AG04450 (cell line): ENCODE measurements at regions not wholly inside any gene's neighbourhood (a gene's known extent, or its start where the extent isn't known, plus 50 kb on each side); places are given as distances from the start of the nearest gene placed in this dataset.
"Not testable (repeated sequence)": the region's sequence is repeated elsewhere in the genome, so short reads cannot be mapped to it uniquely, and the experiment has no call there.

Experiments
- CTCF ChIA-PET: fragments of 300-600, 350-600 bp; formaldehyde crosslinking; extraction: SDS; loops from one replicate; lab custom pipeline; 2022; ENCODE audit warnings: antibody characterized with exemption, inconsistent platforms; lab: Charles Lee
- POLR2A ChIA-PET: fragments of 350-600 bp; formaldehyde crosslinking; extraction: SDS; loops from one replicate; lab custom pipeline; 2021; ENCODE audit warnings: antibody characterized with exemption, inconsistent platforms; lab: Yijun Ruan, JAX
- DNase-seq: peaks from one replicate; pipeline ENCODE4 v3.0.0-alpha.2; 2011; ENCODE audit warnings: low read depth, low spot score
- H3K27ac ChIP-seq: one replicate; pipeline ENCODE4 v1.5.1; 2012; ENCODE audit warnings: low read depth, low read length, control low read depth
- H3K27me3 ChIP-seq: one replicate; pipeline ENCODE4 v1.6.0; 2012; ENCODE audit warnings: low read length; ENCODE audit not compliant: control insufficient read depth, insufficient read depth
- H3K4me3 ChIP-seq: 2 replicates; pipeline ENCODE4 v1.5.1; 2011; ENCODE audit warnings: mild to moderate bottlenecking, low read depth, low read length, control low read depth
- H3K9me3 ChIP-seq: 2 replicates; pipeline ENCODE4 v1.5.1; 2012; ENCODE audit warnings: low read length; ENCODE audit not compliant: control insufficient read depth, insufficient read depth
- CTCF ChIP-seq: IDR thresholded peaks from 2 replicates; pipeline ENCODE4 v1.5.1; 2011; ENCODE audit warnings: low read depth, low read length, control low read depth, inconsistent platforms

- ChIA-PET POLR2A (no interaction called here), CTCF (no interaction called here)
- Histone ChIP-seq H3K9me3 (no peaks in the 10 kb centered on the region), H3K4me3 (no peak overlapping the region), H3K27ac (no peak overlapping the region), H3K27me3 (no peaks in the 10 kb centered on the region)
- no peak for DNase-seq
- no peak for TF ChIP-seq CTCF
These were observed 239.1 kb downstream of the CHM start for GRCh38 chrX:85808217-85808616.

DNA sequence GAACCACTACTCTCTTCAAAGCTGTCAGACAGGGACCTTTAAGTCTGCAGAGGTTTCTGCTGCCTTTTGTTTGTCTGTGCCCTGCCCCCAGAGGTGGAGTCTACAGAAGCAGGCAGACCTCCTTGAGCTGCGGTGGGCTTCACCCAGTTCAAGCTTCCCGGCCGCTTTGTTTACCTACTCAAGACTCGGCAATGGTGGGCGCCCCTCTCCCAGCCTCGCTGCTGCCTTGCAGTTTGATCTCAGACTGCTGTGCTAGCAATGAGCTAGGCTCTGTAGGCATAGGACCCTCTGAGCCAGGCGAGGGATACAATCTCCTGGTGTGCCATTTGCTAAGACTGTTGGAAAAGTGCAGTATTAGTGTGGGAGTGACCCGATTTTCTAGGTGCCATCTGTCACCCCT, 275.0 kb downstream of the CHM start:
- CTCF ChIA-PET, DNase-seq, POLR2A ChIA-PET, H3K9me3 ChIP-seq, H3K27ac ChIP-seq, H3K4me3 ChIP-seq, H3K27me3 ChIP-seq: not testable (repeated sequence)

DNA sequence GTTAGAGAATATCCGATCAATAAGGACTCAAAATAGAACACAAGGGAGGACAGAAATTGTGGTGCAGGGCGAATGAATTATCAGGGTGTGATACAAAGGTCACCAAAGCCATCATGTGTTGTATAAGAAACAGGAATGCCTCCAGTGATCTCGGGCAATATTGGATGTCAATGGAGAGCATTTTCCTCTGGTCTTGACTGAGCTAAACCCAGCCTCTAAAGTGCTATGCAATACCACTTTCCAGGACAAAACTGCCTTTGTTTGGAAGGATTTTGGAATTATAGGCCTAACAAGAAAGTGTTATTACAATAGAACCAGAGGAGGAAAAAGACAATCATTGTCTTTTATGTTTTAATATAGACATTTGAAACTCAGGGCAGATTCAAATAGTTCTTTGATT, 281.7 kb downstream of the CHM start:
- no peaks in the 10 kb centered on the region for H3K9me3 ChIP-seq
- H3K27me3 ChIP-seq: no peaks in the 10 kb centered on the region
- no peak overlapping the region for H3K4me3 ChIP-seq
- CTCF ChIA-PET: no interaction called here
- POLR2A ChIA-PET: no interaction called here
- no peak for DNase-seq
- H3K27ac ChIP-seq: no peak overlapping the region
- TF ChIP-seq CTCF: no peak

GRCh38 chrX:85723025-85723424, 324.3 kb downstream of the CHM start:
- H3K27ac ChIP-seq, H3K4me3 ChIP-seq, H3K27me3 ChIP-seq, POLR2A ChIA-PET, H3K9me3 ChIP-seq, DNase-seq, CTCF ChIA-PET: not testable (repeated sequence)

DNA sequence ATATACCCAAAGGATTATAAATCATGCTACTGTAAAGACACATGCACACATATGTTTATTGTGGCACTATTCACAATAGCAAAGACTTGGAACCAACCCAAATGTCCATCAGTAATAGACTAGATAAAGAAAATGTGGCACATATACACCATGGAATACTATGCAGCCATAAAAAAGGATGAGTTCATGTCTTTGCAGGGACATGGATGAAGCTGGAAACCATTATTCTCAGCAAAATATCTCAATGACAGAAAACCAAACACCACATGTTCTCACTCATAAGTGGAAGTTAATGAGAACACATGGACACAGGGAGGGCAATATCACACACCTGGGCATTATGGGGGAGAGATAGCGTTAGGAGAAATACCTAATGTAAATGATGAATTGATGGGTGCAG, 323.8 kb upstream of the POF1B start:
- DNase-seq, H3K9me3 ChIP-seq, CTCF ChIA-PET, POLR2A ChIA-PET, H3K27me3 ChIP-seq, H3K27ac ChIP-seq, H3K4me3 ChIP-seq: not testable (repeated sequence)

DNA sequence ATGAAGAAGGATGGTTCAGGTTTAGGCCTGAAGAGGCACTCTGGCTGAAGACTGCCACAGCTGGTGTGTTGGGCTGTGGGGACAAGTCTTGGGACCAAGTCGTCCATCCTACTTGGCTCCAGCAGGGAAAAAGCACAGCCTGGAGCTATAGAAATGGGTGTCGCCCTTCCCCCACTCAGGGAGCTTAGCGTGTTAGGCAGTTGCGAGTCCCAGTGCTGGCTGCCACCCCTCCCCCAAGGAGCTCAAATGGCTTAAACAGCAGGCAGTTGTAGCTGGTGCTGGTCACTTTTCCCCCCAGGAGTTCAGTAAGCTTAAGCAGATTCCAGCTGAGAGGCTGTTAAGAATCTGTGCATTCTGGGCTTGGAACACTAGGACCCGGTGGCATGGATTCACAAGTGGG, 319.5 kb upstream of the POF1B start:
- ChIA-PET CTCF (no interaction called here), POLR2A (no interaction called here)
- DNase-seq: no peak
- no peak for TF ChIP-seq CTCF
- H3K9me3 ChIP-seq: no peaks in the 10 kb centered on the region
- H3K27ac ChIP-seq: no peak overlapping the region
- H3K4me3 ChIP-seq: no peak overlapping the region
- H3K27me3 ChIP-seq: no peaks in the 10 kb centered on the region

DNA sequence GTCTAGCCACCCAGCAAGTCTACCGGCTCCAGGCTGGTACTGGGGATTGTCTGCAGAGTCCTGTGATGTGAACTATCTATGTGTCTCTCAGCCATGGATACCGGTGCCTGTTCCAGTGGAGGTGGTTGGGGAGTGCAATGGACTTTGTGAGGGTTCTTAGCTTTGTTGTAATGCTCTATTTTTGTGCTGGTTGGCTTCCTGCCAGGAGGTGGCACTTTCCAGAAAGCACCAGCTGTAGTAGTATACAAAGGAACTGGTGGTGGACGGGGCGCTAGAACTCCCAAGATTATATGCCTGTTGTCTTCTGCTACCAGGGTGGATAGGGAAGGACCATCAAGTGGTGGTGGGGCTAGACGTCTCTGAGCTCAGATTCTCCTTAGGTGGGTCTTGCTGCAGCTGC, 306.4 kb upstream of the POF1B start:
- H3K9me3 ChIP-seq: peaks cover 5% of the 10 kb centered on the region; the same call in 1 of the 2 replicates
- H3K4me3 ChIP-seq: no peak overlapping the region
- POLR2A ChIA-PET: no interaction called here
- no peaks in the 10 kb centered on the region for H3K27me3 ChIP-seq
- no peak overlapping the region for H3K27ac ChIP-seq
- TF ChIP-seq CTCF: no peak
- no peak for DNase-seq
- CTCF ChIA-PET: no interaction called here
